H1 (cell line): ENCODE measurements at regions not wholly inside any gene's neighbourhood (a gene's known extent, or its start where the extent isn't known, plus 50 kb on each side); places are given as distances from the start of the nearest gene placed in this dataset.

Source experiments
- ATF3 ChIP-seq: IDR thresholded peaks from 2 replicates; pipeline ENCODE4 v1.6.1; 2011; ENCODE audit warnings: low read depth, mild to moderate bottlenecking, low read length; ENCODE audit not compliant: insufficient read depth
- BACH1 ChIP-seq: IDR thresholded peaks from 2 replicates; pipeline ENCODE4 v1.6.1; 2012; ENCODE audit warnings: low read length, improper control_type of control experiment
- BCL11A ChIP-seq, 2 experiments: IDR thresholded peaks; one replicate each; pipeline ENCODE4 v1.6.1; 2011; ENCODE audit warnings: low read depth in 2 of 2, low read length in 2 of 2, mild to moderate bottlenecking in 2 of 2
- EZH2 ChIP-seq: fragments of 200-600 bp; sonication (generic); IDR thresholded peaks from 2 replicates; pipeline ENCODE4 v1.7.1; 2012; ENCODE audit warnings: low read depth, mild to moderate bottlenecking, moderate library complexity, low read length, inconsistent platforms; ENCODE audit not compliant: severe bottlenecking
- FOSL1 ChIP-seq: IDR thresholded peaks from 2 replicates; pipeline ENCODE4 v1.6.1; 2011; ENCODE audit warnings: mild to moderate bottlenecking, low read depth, low read length, moderate library complexity; ENCODE audit not compliant: insufficient read depth
- GABPA ChIP-seq: IDR thresholded peaks from 2 replicates; pipeline ENCODE4 v1.6.1; 2011; ENCODE audit warnings: mild to moderate bottlenecking, low read length, moderate library complexity, borderline replicate concordance; ENCODE audit not compliant: insufficient read depth
- TAF7 ChIP-seq: optimal IDR thresholded peaks from 2 replicates; pipeline ENCODE3; 2011; ENCODE audit warnings: low read depth, mild to moderate bottlenecking, inconsistent platforms, low read length, moderate library complexity, borderline replicate concordance
- TCF12 ChIP-seq: IDR thresholded peaks from 2 replicates; pipeline ENCODE4 v1.6.1; 2011; ENCODE audit warnings: low read depth, mild to moderate bottlenecking, low read length
- YY1 ChIP-seq: IDR thresholded peaks from 2 replicates; pipeline ENCODE4 v1.6.1; 2011; ENCODE audit warnings: low read depth, mild to moderate bottlenecking, low read length

GRCh38 chr10:118101501-118101900 is 54.8 kb upstream of the RAB11FIP2 start (continued):
- TF ChIP-seq YY1: no peak
- no peak for TF ChIP-seq TCF12
- no peak for TF ChIP-seq GABPA
- no peak for TF ChIP-seq BCL11A (IDR thresholded peaks at IDR 0.05; ENCODE audit: low read depth in 2 of 2, low read length in 2 of 2)
- TF ChIP-seq TAF7: no peak
- TF ChIP-seq BACH1: no peak
- no peak for TF ChIP-seq EZH2
- no peak for TF ChIP-seq FOSL1
- TF ChIP-seq ATF3: no peak
